Liver (tissue), 3 donors: ENCODE measurements at regions not wholly inside any gene's neighbourhood (a gene's known extent, or its start where the extent isn't known, plus 50 kb on each side); places are given as distances from the start of the nearest gene placed in this dataset.
A peak's percentile ranks its signal among the peaks of the same experiment; 100 is the strongest.

Experiments used
- CTCF ChIP-seq: fragments of 150-350 bp; IDR thresholded peaks from 2 replicates; pipeline ENCODE4 v1.5.1; 2017; ENCODE audit warnings: improper control_type of control experiment, low read depth, low read length; ENCODE audit not compliant: missing input control
- GABPA ChIP-seq, 2 donors: IDR thresholded peaks in 1 of 2; conservative IDR thresholded peaks in 1 of 2; 2 replicates each; pipeline ENCODE4 v1.6.1; 2016; ENCODE audit warnings: antibody characterized with exemption in 2 of 2, mild to moderate bottlenecking in 1 of 2, moderate library complexity in 1 of 2
- RAD21 ChIP-seq, 2 donors: IDR thresholded peaks; 2 replicates each; pipeline ENCODE4 v1.6.1; 2016; ENCODE audit warnings: antibody characterized with exemption in 2 of 2, mild to moderate bottlenecking in 2 of 2
- RXRA ChIP-seq, 2 donors: IDR thresholded peaks; 2 replicates each; pipeline ENCODE4 v1.6.1; 2017 to 2018; ENCODE audit warnings: antibody characterized with exemption in 2 of 2, mild to moderate bottlenecking in 1 of 2
- SP1 ChIP-seq: IDR thresholded peaks from 2 replicates; pipeline ENCODE4 v1.6.1; 2018; ENCODE audit warnings: antibody characterized with exemption, mild to moderate bottlenecking
- TAF1 ChIP-seq: conservative IDR thresholded peaks from 2 replicates; pipeline ENCODE4 v1.6.1; 2016; ENCODE audit warnings: antibody characterized with exemption, mild to moderate bottlenecking
- YY1 ChIP-seq: IDR thresholded peaks from 2 replicates; pipeline ENCODE4 v1.6.1; 2016; ENCODE audit warnings: antibody characterized with exemption, mild to moderate bottlenecking
- ZBTB33 ChIP-seq: IDR thresholded peaks from 2 replicates; pipeline ENCODE4 v1.6.1; 2016; ENCODE audit warnings: antibody characterized with exemption
- TF ChIP-seq, protein P1 (sequence below): IDR thresholded peaks from 2 replicates; pipeline ENCODE4 v1.6.1; 2016; ENCODE audit warnings: antibody characterized with exemption
- donor health status: healthy.
- donor health status: healthy.

DNA sequence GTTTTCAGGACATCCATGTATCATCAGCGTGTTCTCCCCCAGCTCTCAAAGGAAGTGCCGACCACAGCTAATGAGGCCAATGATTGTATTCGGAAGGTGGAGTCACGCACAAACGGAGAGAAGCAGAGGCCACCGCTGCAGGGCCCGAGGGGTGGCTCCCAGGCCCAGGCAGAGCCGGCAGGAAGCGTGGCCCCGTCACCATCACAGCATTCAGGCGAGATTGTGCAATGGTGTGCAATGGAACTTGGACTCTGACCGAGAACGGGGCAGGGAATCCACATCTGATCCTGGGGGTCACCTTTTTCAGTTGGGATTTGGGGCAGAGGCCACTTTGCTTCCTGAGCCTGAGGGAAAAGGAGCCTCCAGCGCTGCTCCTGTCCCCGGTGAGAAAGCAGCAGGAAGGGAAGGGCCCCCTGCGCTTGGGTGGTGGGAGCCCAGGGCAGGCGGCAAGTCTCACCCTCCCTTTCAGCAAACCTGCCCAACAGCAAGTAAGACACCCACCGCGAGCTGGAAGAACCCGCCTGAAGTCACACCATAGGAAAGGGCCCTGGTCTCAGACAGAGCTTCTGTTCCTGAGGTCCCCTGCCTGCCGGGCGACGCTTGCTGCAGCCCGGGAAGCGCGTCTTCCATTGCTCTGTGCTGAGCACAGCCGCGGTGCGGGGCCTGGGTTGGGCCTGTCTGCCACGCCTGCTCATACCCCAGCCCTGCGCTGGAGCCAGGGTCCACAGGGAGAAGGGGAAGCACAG lies 1430.7 kb downstream of the BRD1 start:
- TF ChIP-seq TAF1 (no peak), CTCF (no peak), ZBTB33 (no peak), RXRA (IDR thresholded peaks at IDR 0.05) (peak in 1 of 2 donors; percentile 60), GABPA (IDR thresholded peaks at IDR 0.05 in 1 of 2, conservative IDR thresholded peaks at IDR 0.05 in 1 of 2) (no peak), YY1 (peak; percentile 38), SP1 (no peak), RAD21 (IDR thresholded peaks at IDR 0.05) (no peak)
- TF ChIP-seq, protein P1, sequence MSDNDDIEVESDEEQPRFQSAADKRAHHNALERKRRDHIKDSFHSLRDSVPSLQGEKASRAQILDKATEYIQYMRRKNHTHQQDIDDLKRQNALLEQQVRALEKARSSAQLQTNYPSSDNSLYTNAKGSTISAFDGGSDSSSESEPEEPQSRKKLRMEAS: no peak
